Keratinocyte (primary cell): ENCODE measurements at regions not wholly inside any gene's neighbourhood (a gene's known extent, or its start where the extent isn't known, plus 50 kb on each side); places are given as distances from the start of the nearest gene placed in this dataset.

Source experiments
- DNase-seq: peaks from one replicate; pipeline ENCODE4 v3.0.0-alpha.2; 2011; ENCODE audit warnings: low read depth, missing footprints, low spot score
- FAIRE-seq: peaks from 2 replicates; lab custom pipeline; 2011; peaks lifted over from hg19 to GRCh38; lab: Jason Lieb, UNC
- H2AFZ ChIP-seq: 2 replicates; pipeline ENCODE4 v1.6.0; 2012; ENCODE audit warnings: low read length, control low read depth, inconsistent platforms; ENCODE audit not compliant: control insufficient read depth
- H3K27ac ChIP-seq: 2 replicates; pipeline ENCODE4 v1.5.1; 2011; ENCODE audit warnings: low read length; ENCODE audit not compliant: control insufficient read depth, insufficient read depth
- H3K27me3 ChIP-seq: 3 replicates; pipeline ENCODE4 v1.6.0; 2011; ENCODE audit warnings: low read length; ENCODE audit not compliant: control insufficient read depth, insufficient read depth; ENCODE audit errors: extremely low read depth
- H3K36me3 ChIP-seq, 2 experiments: 2 replicates in 1 of 2; 3 replicates in 1 of 2; pipeline ENCODE4 v1.5.1; 2011; ENCODE audit warnings: low read length in 2 of 2, mild to moderate bottlenecking in 1 of 2; ENCODE audit not compliant: control insufficient read depth in 2 of 2, insufficient read depth in 2 of 2; ENCODE audit errors: extremely low read depth in 1 of 2
- H3K4me1 ChIP-seq: 3 replicates; pipeline ENCODE4 v1.5.1; 2011; ENCODE audit warnings: low read length; ENCODE audit not compliant: control insufficient read depth, insufficient read depth; ENCODE audit errors: extremely low read depth
- H3K4me2 ChIP-seq: 3 replicates; pipeline ENCODE4 v1.6.0; 2011; ENCODE audit warnings: low read depth, low read length; ENCODE audit not compliant: control insufficient read depth, insufficient read depth; ENCODE audit errors: extremely low read depth
- H3K4me3 ChIP-seq, 3 experiments: fragments of 200-600 bp in 1 of 3; sonication (generic) in 1 of 3; 2 replicates in 2 of 3; 3 replicates in 1 of 3; pipeline ENCODE4 v1.5.1; 2011 to 2016; ENCODE audit warnings: low read length in 3 of 3, mild to moderate bottlenecking in 3 of 3, control low read depth in 2 of 3, inconsistent platforms in 1 of 3, low read depth in 1 of 3, mixed read lengths in 1 of 3, mixed run types in 1 of 3, moderate library complexity in 1 of 3; ENCODE audit not compliant: control insufficient read depth in 2 of 3, insufficient read depth in 2 of 3; ENCODE audit errors: extremely low read depth in 1 of 3
- H3K79me2 ChIP-seq: 2 replicates; pipeline ENCODE4 v1.6.0; 2012; ENCODE audit warnings: low read length; ENCODE audit not compliant: control insufficient read depth, insufficient read depth
- H3K9ac ChIP-seq: 3 replicates; pipeline ENCODE4 v1.6.0; 2011; ENCODE audit warnings: low read length; ENCODE audit not compliant: control insufficient read depth, insufficient read depth; ENCODE audit errors: extremely low read depth
- H3K9me1 ChIP-seq: 3 replicates; pipeline ENCODE4 v1.6.0; 2011; ENCODE audit warnings: low read length; ENCODE audit not compliant: control insufficient read depth, insufficient read depth; ENCODE audit errors: extremely low read depth
- H3K9me3 ChIP-seq: 2 replicates; pipeline ENCODE4 v1.5.1; 2012; ENCODE audit warnings: low read depth, low read length; ENCODE audit not compliant: control insufficient read depth
- H4K20me1 ChIP-seq: 3 replicates; pipeline ENCODE4 v1.6.0; 2011; ENCODE audit warnings: low read length; ENCODE audit not compliant: control insufficient read depth, insufficient read depth; ENCODE audit errors: extremely low read depth
- EZH2 ChIP-seq: IDR thresholded peaks from one replicate; pipeline ENCODE4 v1.6.1; 2012; ENCODE audit warnings: inconsistent platforms, mild to moderate bottlenecking, low read length, moderate library complexity
- dilution Hi-C: fragments of 300-500 bp; cut with MboI; formaldehyde crosslinking; loops from one replicate; pipeline ENCODE4 v1.7.0; 2020; ENCODE audit warnings: low sequenced_read_pairs; ENCODE audit not compliant: extremely low pct_ligation_motif_present
- TF ChIP-seq, protein P1 (sequence below), 3 experiments: IDR thresholded peaks in 1 of 3; conservative IDR thresholded peaks in 1 of 3; optimal IDR thresholded peaks in 1 of 3; 2 replicates in 2 of 3; 3 replicates in 1 of 3; pipeline versions ENCODE3 to v1.5.1; 2011; ENCODE audit warnings: low read length in 3 of 3, mild to moderate bottlenecking in 3 of 3, moderate library complexity in 2 of 3, control low read depth in 1 of 3, inconsistent platforms in 1 of 3; ENCODE audit not compliant: insufficient read depth in 2 of 3; ENCODE audit errors: extremely low read depth in 1 of 3

GRCh38 chr4:84366161-84366560, 132.9 kb downstream of the NKX6-1 start:
- Histone ChIP-seq H3K27ac (no peak overlapping the region), H3K79me2 (no peaks in the 10 kb centered on the region), H2AFZ (no peak overlapping the region), H4K20me1 (no peaks in the 10 kb centered on the region), H3K4me3 (no peak overlapping the region), H3K9me3 (no peaks in the 10 kb centered on the region), H3K36me3 (no peaks in the 10 kb centered on the region), H3K9me1 (no peaks in the 10 kb centered on the region), H3K9ac (no peak overlapping the region), H3K4me1 (no peaks in the 10 kb centered on the region), H3K4me2 (no peak overlapping the region), H3K27me3 (no peaks in the 10 kb centered on the region)
- dilution Hi-C loops: no loop called here
- FAIRE-seq (no peak), DNase-seq (no peak)
- no peak for TF ChIP-seq EZH2
- TF ChIP-seq, protein P1, sequence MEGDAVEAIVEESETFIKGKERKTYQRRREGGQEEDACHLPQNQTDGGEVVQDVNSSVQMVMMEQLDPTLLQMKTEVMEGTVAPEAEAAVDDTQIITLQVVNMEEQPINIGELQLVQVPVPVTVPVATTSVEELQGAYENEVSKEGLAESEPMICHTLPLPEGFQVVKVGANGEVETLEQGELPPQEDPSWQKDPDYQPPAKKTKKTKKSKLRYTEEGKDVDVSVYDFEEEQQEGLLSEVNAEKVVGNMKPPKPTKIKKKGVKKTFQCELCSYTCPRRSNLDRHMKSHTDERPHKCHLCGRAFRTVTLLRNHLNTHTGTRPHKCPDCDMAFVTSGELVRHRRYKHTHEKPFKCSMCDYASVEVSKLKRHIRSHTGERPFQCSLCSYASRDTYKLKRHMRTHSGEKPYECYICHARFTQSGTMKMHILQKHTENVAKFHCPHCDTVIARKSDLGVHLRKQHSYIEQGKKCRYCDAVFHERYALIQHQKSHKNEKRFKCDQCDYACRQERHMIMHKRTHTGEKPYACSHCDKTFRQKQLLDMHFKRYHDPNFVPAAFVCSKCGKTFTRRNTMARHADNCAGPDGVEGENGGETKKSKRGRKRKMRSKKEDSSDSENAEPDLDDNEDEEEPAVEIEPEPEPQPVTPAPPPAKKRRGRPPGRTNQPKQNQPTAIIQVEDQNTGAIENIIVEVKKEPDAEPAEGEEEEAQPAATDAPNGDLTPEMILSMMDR (optimal IDR thresholded peaks at IDR 0.05 in 1 of 3, IDR thresholded peaks at IDR 0.05 in 1 of 3, conservative IDR thresholded peaks at IDR 0.05 in 1 of 3; ENCODE audit: extremely low read depth in 1 of 3, insufficient read depth in 2 of 3, low read length in 3 of 3): no peak

GRCh38 chr4:84362896-84363655, 136.0 kb downstream of the NKX6-1 start:
- no peaks in the 10 kb centered on the region for H3K36me3 ChIP-seq
- H3K4me1 ChIP-seq: no peaks in the 10 kb centered on the region
- FAIRE-seq: no peak
- H3K79me2 ChIP-seq: no peaks in the 10 kb centered on the region
- no peak overlapping the region for H2AFZ ChIP-seq
- H3K9me1 ChIP-seq: no peaks in the 10 kb centered on the region
- H3K9me3 ChIP-seq: no peaks in the 10 kb centered on the region
- no peak overlapping the region for H3K4me3 ChIP-seq
- TF ChIP-seq EZH2: no peak
- TF ChIP-seq, protein P1 (optimal IDR thresholded peaks at IDR 0.05 in 1 of 3, IDR thresholded peaks at IDR 0.05 in 1 of 3, conservative IDR thresholded peaks at IDR 0.05 in 1 of 3; ENCODE audit: extremely low read depth in 1 of 3, insufficient read depth in 2 of 3, low read length in 3 of 3): no peak
- no peak overlapping the region for H3K4me2 ChIP-seq
- no peak overlapping the region for H3K9ac ChIP-seq
- no peak for DNase-seq
- dilution Hi-C loops: no loop called here
- H4K20me1 ChIP-seq: no peaks in the 10 kb centered on the region
- H3K27me3 ChIP-seq: no peaks in the 10 kb centered on the region
- H3K27ac ChIP-seq: no peak overlapping the region
